ENCODE measurements at regions not wholly inside any gene's neighbourhood (a gene's known extent, or its start where the extent isn't known, plus 50 kb on each side); places are given as distances from the start of the nearest gene placed in this dataset.
"Not testable (repeated sequence)": the region's sequence is repeated elsewhere in the genome, so short reads cannot be mapped to it uniquely, and the experiment has no call there.

GRCh38 chr9:115855458-115856133, 298.0 kb upstream of the PAPPA start:
- H3K4me1 ChIP-seq: peaks cover 8% of the 10 kb centered on the region
- ChIA-PET POLR2A (no interaction called here), CTCF (interaction anchor here (1.0 to 1.2 kb wide), 2 partner anchors 50 to 262 kb away, joined by 3 to 5 read pairs; no protein-coding TSS in a partner anchor)
- DNase-seq (ENCODE audit: low read depth in 1 of 2, low spot score in 1 of 2) (no peak), FAIRE-seq (peak; percentile 73), ATAC-seq (peak in 1 of 2 experiments; percentile 57; a peak in 2 of 6 replicates)
- H3K4me2 ChIP-seq: 0 out of 3 replicates have a peak overlapping the region, but pooled peaks have one; percentile 14
- peak overlapping the region in 1 of 2 experiments; percentile 63; a peak in 3 of 6 replicates for H3K27ac ChIP-seq
- no peaks in the 10 kb centered on the region for H3K9me3 ChIP-seq
- no peak for TF ChIP-seq BCL3 (IDR thresholded peaks at IDR 0.05)
- 0 out of 3 replicates have a peak, but pooled peaks have one; percentile 9 for TF ChIP-seq SMC3 (IDR thresholded peaks at IDR 0.05)
- TF ChIP-seq NFE2L2 (conservative IDR thresholded peaks at IDR 0.05; ENCODE audit: low read length): no peak
- peak; percentile 18 to 25; a peak in 1 of 5 replicates for TF ChIP-seq RAD21 (conservative IDR thresholded peaks at IDR 0.05 in 1 of 2, IDR thresholded peaks at IDR 0.05 in 1 of 2)
- 0 out of 3 replicates have a peak, but pooled peaks have one; percentile 8 for TF ChIP-seq CTCF (IDR thresholded peaks at IDR 0.05)
- TF ChIP-seq GATA3 (IDR thresholded peaks at IDR 0.05; ENCODE audit: borderline replicate concordance): no peak
- no peak overlapping the region for H3K4me3 ChIP-seq

- FAIRE-seq, CTCF ChIA-PET: not testable (repeated sequence)
- WGBS (ENCODE audit: missing lambda C conversion rate): 0% methylated on average over 1 of the region's 1 CpG
These were observed 295.2 kb upstream of the PAPPA start for GRCh38 chr9:115858421-115858820.

GRCh38 chr9:115862021-115862420, 291.6 kb upstream of the PAPPA start:
- no peak for FAIRE-seq
- no peak overlapping the region for H3K4me2 ChIP-seq
- POLR2A ChIA-PET: no interaction called here
- CTCF ChIA-PET: interaction anchor here (1.1 kb wide), 1 partner anchor 28 kb away, joined by 3 read pairs; no protein-coding TSS in a partner anchor
- TF ChIP-seq USF2 (IDR thresholded peaks at IDR 0.05) (no peak), CHD2 (IDR thresholded peaks at IDR 0.05; ENCODE audit: low read length, partially characterized antibody) (no peak), CHD4 (IDR thresholded peaks at IDR 0.05; ENCODE audit: borderline replicate concordance) (no peak), ZFP36 (IDR thresholded peaks at IDR 0.05; ENCODE audit: borderline replicate concordance, partially characterized antibody) (no peak), PBX3 (IDR thresholded peaks at IDR 0.05) (no peak), FOSB (CRISPR knock-in tag; IDR thresholded peaks at IDR 0.05) (no peak), E2F6 (IDR thresholded peaks at IDR 0.05; ENCODE audit: borderline replicate concordance, low read depth) (no peak), KDM5A (IDR thresholded peaks at IDR 0.05) (no peak), HES2 (IDR thresholded peaks at IDR 0.05) (no peak), RFX5 (IDR thresholded peaks at IDR 0.05) (no peak), RARB (CRISPR knock-in tag; IDR thresholded peaks at IDR 0.05) (no peak)
- no peak for DNase-seq (ENCODE audit: low read depth in 1 of 2, low spot score in 1 of 2)
- H3K4me3 ChIP-seq: no peak overlapping the region
- 83% methylated on average over 3 of the region's 3 CpGs for WGBS (ENCODE audit: missing lambda C conversion rate)
- ATAC-seq: no peak
- no peak overlapping the region for H3K27ac ChIP-seq
- H3K4me1 ChIP-seq: no peaks in the 10 kb centered on the region
- no peaks in the 10 kb centered on the region for H3K9me3 ChIP-seq

More at GRCh38 chr9:115858421-115858820, 295.2 kb upstream of the PAPPA start:
- H3K4me2 ChIP-seq; H3K4me1 ChIP-seq; POLR2A ChIA-PET; H3K9me3 ChIP-seq; H3K4me3 ChIP-seq; DNase-seq (ENCODE audit: low read depth in 1 of 2, low spot score in 1 of 2); H3K27ac ChIP-seq; ATAC-seq: not testable (repeated sequence)
